RPMI8226 (cell line): ENCODE measurements at regions not wholly inside any gene's neighbourhood (a gene's known extent, or its start where the extent isn't known, plus 50 kb on each side); places are given as distances from the start of the nearest gene placed in this dataset.
"Not testable (repeated sequence)": the region's sequence is repeated elsewhere in the genome, so short reads cannot be mapped to it uniquely, and the experiment has no call there.

Source experiments
- DNase-seq: peaks from one replicate; pipeline ENCODE4 v3.0.0-alpha.2; 2015

DNA sequence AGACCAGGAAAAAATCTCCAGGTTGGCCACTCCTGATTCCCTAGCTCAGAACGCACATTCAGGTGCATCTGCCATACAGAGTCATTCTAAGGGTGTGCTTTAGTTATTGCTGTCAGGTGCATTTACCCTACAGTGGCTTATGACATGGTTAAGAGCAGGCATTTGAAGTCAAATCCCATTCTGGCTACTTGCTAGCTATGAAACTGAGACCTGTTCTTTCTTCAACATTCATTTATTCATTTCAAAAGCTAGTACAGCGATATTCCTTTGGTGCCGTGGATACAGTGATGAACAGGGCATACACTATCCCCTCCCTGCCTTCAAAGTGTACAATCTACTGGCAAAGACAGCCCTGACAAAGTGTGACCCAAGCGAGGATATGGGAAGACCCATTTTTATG, 508.3 kb downstream of the NPIPA7 start:
- DNase-seq: no peak

DNA sequence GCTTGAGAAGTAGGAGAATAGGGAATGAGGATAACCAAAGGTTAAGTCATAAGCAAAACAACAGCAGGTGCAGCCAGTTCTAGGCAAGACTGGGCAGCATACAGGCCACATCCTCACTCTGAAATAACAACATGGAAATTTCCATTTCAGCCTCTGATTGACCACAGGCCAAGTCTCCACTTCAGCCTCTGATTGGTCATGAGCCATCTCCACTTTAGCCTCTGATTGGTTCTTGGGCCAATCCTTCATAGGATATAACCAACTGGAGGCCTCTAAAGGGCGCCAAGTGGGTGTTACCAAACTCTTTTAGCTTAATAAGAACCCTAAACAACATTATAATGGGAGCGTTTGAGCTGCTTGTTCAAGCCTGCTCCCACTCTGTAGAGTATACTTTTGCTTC, 512.0 kb downstream of the NPIPA7 start:
- DNase-seq: no peak

DNA sequence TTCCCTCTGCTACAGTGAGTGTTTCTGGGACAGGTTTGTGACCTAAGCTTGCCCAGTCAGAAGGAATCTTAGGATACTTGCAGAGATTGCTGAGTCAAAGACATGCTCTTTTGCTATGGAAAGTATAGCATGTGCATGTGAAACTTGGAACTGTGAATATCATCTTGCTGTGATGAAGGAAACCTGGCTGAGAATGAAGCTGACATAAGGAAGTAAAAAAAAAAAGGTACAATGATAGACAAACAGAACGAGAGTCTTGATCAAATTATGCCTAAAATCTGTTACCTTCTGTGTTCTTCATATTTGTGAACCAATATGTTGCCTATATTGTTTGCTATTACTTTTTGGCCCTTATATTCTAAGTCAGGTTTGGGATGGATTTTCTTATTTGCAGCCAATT, 525.7 kb downstream of the NPIPA7 start:
- no peak for DNase-seq

DNA sequence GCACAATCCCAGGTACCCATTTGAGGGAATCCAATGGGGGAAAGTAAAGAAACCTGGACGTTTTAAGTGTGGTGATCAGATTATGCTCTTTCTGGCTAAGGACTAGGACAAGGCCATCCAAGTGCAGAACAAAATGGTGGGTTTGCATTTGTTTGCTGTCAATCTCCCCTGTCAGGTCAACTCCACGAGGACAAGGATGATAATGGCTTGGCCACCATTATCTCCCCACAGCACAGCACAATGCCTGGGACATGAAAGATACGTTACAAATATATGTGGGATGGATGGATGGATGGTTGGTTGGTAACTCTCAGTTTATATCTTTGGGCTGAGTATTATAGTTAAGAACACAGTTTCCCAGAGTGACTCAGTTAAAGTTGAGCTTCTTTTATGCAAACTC, 526.9 kb downstream of the NPIPA7 start:
- no peak for DNase-seq

DNA sequence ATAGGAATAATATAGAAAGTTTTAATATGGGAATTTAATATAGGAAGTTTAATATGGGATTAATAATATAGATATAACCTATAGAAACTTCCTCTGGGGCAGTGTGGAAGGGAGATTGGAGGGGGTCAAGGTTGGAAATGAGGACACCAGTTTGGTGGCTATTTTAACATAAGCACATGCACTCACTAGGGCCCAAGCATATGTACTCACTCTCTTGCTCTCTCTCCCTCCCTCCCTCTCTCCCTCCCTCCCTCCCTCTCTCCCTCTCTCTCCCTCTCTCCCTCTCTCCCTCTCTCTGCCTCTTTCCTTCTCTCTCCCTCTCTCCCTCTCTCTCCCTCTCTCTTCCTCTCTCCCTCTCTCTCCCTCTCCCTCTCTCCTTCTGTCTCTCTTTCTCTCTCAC, 528.1 kb downstream of the NPIPA7 start:
- DNase-seq: no peak

DNA sequence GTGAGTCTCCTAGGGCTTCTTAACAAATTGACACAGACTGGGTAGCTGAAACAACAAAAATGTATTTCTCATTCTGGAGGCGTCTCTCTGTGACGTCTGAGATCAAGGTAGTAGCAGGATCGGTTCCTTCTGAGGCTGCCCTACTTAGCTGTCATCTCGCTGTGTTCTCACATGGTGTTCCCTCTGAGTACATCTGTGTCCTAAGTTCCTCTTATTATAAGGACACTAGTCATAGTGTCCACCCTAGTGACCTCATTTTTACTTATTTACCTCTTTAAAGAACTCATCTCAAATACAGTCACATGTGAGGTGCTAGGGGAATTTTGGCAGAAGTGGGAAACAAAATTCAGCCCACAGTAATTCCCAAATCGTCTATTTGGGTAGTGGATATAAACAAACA, 529.1 kb downstream of the NPIPA7 start:
- DNase-seq: no peak

DNA sequence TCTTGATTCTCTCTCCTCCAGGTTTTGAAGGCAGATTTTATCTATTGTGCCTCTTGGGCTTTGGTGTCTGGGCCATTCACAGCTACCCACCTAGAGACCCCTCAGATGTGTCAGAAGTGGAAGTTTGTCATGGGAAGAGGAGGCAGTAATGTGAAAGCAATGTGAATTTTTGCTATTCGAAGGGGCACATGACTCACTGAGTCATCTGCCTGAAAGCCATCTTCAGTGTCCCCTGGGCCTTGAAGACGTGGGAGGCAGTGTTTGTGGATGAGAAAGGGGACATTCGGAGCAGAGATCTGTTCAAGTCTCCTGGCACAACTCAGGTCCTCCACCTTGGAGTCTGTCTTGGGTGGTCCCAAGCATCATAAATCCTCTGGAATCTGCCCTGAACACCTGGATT, 530.2 kb downstream of the NPIPA7 start:
- DNase-seq: no peak

DNA sequence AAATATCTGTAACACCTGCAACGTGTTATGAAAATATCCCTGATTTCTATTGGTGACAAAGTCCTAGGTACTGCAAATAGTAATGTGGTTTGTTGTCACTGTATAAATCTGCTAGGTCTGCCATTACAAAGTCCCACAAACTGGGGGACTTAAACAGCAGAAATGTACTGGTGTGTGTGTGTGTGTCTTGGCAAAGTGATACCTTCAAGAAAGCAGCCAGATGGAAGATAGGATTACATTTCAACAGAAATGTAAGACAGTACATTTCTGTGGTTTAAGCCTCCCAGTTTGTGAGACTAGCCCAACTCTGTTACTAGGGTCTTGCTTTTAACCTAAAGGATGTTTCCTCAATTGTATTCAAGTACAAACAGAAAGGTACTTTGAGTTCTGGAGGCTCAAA, 531.7 kb downstream of the NPIPA7 start:
- DNase-seq: no peak

DNA sequence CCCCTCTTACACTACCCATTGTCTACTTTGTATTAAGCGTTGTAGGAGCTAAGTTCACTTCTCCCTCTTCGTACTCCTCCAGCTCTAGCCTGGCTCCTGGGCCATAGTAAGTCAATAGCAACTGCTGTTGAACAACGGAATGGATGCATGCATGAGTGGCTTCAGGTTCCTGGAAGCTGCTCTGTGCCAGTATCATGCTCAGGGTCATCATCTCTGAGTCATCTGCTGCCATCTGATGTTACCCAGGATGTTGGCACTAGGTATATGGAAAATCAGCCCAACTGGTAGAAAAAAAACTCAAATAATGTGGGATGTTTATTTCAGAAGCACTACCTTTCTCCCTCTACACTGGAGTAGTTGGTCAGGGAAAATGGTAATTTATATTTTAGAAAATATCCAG, 536.8 kb downstream of the NPIPA7 start:
- no peak for DNase-seq

DNA sequence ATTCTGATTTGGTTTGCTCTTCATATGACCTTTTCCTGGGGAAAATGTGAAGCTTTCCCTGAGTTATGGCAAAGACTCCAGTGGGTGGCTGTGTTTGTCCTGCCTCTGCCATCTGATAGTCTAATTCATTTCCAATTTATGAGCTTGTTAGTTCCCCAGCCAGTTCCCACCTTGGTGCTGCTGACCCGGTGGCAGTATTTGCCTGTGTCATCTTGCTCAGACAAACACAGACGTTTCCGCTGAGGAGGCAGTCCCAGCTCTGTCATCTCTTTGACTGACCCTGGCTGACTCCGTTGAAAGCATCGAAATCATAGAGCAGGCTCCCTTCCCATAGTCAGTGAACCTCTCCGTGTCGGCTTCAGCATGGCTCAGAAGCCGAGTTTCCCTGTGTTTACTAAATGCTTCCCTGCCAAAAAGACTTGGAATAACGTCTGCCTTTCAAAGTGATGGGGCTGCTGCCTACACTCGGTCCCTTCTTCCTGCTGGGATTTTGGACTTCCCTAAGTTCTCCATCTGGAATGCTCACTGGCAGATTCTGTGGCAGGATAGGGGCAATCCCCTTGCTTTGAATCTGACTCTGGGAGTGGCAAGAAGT, 538.3 kb downstream of the NPIPA7 start:
- no peak for DNase-seq

DNA sequence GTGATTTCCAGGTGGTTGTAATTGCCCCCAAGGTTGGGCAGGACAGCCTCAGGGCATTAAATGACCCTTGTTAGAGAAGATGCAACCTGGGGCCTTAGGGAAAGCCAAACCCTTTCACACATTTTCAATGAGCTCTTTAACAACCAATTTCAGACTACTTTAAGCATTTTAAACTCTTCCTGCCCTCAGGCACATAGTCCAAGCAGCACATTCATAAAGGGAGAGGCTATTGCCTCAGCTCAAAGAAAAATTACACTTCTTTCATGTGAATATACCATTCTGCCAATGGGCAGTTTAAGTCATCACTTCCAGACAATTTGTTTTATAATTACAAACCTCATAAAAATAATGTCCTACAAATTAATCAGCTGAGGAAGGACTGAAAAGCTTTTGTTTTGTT, 544.5 kb downstream of the NPIPA7 start:
- DNase-seq: no peak

DNA sequence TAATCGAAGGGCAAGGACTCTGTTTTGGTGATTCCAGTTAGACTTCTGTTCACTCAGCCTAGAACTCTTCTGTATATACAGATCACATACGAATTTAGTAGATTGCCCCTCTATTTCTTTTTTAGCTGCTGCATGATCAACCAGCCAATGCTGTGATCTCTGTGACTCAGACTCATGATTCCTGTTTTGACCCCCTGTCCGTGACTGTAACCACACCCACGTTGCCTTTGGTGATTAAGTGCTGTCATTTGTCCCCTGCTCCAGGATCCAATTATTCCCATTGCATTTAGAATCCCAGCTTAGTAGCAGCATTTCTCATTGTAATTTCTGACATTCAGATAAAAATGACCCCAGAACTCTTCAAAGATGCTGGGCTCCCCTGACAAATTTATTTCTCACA, 545.7 kb downstream of the NPIPA7 start:
- DNase-seq: no peak

DNA sequence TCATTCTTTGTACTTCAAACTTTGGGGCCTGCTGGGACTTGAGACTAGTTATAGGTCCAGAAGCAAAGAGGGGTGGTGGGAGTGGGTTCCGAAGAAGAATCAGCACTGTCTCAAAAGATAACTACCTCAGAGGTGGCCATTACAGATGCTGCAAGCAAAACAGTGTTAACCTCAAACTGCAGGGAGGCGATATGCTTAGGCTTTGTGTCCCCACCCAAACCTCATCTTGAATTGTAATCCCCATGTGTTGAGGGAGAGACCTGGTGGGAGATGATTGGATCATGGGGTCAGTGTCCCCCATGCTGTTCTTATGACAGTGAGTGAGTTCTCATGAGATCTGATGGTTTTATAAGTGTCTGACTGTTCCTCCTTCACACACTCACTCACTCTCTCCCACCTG, 545.3 kb downstream of the XYLT1 start:
- no peak for DNase-seq

DNA sequence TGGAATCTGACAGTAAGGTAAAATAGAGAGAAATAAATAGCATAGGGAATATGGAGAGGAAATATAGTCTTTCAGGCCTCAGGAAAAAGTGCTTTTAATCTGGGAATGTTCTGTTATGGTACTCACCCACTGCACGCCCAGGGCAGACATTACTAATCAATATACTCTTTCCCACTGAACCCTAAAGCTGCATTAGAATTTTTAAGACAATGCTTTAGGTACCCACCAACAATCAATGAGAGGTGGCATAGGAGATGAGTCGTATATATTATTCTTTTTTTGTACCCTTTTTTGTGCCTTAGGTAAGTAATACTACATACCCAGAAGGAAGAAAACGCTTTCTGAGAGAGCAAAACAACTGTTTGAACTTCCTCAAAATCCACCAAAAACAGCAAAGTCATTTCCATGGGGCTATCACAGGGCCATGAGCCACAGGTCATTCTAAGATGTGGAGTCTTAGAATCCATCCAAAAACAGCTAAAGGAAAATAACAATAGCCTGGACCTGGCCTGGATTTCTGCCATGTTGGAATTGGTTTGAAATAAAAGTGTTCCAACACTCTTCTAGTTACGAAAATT, 542.1 kb downstream of the XYLT1 start:
- DNase-seq: no peak

DNA sequence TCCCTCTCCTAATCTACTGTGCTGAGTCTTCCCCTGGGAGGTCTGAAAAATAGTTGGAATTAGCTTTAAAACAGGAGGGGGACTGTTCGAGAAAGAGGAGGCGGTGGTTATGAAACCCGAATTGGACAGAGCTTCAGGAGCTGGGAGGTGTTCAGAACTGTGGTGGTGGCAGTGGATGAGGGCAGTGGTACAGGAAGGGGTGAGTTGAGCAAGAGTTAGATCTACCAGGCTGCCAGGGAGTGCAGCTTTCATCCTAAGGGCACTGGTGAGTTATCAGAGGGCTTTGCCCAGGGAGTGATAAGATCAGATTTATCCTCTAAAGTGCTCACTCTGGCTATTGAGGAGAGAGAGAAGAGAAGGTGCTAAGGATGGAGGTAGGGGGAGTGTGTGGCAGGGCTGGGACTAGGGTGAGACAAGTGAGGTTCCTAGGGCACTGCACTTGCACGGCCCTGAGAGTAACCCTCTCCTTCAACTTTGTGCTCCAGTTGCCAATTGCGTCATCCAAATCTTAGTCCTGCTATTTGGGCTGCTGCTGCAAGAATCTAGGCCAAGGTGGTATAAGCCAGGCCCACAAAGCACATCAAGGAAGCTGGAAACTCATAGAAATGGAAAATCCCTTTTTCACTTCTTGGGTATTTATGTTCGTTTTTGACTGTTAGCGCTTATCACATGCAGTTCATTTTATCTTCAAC, 540.3 kb downstream of the XYLT1 start:
- no peak for DNase-seq

DNA sequence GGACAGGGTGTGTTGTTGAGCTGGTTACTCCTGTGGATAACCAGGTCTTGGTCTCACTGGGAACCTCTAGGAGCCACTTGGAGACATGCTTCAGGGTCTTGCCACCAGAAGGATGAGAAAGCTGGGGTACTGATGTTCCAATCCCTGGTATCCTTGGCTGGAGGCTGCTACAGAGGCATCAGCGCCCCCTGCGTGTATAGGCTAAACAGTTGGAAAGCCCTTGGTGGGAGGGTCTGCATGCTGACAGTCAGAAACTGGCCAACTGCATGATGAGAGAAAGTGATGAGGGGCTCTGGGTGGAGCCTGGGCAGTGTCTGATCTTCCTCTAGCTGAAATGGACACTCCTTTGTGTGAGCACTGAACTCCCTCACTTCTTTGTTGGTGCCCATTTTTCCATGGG, 536.9 kb downstream of the XYLT1 start:
- DNase-seq: no peak

DNA sequence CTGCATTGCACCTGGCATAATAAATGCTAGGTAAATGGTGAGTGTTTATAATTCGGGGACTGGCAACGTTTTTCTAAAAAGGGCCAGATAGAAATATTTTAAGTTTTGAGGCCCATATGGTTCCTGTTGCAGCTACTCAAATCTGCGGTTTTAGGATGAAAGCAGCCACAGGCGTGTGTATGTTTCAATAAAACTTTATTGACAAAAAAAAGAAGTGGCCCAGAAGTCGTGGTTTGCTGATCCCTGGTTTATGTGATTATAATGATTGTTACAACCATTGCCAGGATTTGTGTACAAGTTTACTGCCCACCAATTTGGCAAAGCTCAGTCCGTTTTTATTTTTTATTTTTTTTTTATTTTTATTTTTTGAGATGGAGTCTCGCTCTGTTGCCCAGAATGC, 536.1 kb downstream of the XYLT1 start:
- no peak for DNase-seq

DNA sequence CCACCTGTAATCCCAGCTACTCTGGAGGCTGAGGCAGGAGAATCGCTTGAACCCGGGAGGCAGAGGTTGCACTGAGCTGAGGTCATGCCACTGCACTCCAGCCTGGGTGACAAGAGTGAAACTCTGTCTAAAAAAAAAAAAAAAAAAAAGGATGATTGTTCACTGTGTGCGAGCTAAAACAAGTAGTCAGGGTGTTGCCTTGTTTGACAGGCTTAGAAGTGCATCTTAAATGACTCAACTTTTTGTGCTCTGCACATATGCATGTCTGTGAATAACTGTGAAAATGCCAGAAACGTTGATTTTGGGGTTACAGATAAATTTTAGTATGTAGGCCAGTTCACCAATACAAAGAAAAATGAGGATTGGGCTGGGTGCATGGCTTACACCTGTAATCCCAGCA, 534.9 kb downstream of the XYLT1 start:
- DNase-seq: not testable (repeated sequence)

DNA sequence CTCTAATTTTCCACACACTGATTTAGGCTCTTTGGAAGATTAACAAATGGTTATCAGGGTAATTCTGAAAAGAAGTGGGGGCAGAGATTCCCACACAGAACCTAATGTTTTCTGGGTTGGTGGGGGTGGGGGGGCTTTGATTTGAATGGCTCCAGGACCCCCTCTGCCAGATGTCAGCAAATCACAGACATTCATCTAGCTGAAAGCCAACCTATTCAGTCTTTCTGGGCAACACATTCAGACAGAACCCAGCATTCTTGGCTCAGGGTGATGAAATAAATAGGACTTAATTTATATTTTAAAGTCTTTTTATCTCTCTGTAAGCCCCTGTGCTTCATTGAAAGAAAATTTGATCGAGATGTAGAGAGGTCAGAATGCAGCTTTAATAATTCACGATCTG, 533.2 kb downstream of the XYLT1 start:
- no peak for DNase-seq

DNA sequence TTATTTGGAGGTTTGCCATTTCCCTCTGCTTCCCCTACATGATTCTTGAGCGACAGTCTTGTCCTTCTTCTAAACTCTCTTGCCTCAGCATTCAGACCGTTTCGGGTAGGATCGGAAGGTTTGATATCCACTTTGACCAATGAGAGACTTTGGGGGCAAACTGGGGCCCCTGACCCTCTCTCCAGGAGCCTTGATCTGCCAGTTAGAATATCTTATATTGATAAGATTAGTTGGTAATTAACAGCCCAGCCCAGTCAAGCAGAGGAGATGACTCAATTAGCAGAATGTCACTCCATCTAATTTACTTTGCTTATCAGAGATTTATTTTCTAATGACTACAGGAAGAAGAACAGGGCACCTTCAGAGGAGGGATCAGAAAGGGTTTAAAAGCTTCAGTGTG, 532.8 kb downstream of the XYLT1 start:
- DNase-seq: no peak

DNA sequence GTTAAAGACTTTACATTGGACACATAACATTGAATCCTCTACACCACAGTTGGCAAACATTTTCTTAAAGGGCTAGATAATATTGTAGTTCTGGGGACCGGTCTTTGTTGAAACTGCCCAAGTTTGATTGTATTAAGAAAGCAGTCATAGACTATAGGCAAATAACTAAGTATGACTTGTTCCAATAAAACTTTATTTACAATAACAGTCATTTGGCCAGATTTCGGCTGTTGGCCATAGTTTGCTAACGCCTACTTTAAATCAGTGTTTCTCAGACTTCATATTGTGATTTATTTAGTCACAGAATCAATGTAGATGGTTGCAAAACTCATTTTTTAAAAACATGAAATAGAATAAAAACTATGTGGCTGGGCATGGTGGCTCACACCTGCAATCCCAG, 531.8 kb downstream of the XYLT1 start:
- no peak for DNase-seq

DNA sequence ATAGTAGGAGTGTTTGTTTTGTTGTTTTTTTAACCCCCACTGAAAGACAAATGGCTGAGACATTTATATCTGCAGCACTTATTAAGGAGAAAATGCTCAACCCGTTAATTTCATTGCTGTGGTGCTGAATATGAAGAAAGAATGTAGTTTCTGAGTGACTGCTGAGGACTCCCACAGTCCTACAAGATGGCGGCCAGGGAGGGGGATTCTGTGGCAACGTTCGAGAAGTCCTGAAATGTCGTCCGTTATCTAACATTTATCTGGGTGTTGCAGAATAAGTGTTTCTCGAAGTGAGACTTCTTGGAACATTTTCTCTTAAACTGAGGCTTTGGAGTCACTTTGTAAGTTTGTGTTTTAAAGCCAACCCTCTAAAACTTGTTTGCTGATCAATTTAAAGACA, 530.4 kb downstream of the XYLT1 start:
- DNase-seq: no peak

DNA sequence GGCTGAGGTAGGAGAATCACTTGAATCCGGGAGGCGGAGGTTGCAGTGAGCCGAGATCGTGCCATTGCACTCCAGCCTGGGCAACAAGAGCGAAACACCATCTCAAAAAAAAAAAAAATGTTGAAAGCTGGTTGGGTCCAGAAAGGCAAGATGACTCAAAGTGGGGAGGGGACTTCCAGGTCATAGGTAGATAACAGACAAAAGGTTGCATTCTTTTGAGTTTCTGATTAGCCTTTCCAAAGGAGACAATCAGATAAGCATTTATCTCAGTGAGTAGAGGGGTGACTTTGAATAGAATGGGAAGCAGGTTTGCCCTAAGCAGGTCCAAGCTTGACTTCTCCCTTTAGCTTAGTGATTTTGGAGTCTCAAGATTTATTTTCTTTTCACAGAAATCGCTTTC, 527.9 kb downstream of the XYLT1 start:
- not testable (repeated sequence) for DNase-seq

DNA sequence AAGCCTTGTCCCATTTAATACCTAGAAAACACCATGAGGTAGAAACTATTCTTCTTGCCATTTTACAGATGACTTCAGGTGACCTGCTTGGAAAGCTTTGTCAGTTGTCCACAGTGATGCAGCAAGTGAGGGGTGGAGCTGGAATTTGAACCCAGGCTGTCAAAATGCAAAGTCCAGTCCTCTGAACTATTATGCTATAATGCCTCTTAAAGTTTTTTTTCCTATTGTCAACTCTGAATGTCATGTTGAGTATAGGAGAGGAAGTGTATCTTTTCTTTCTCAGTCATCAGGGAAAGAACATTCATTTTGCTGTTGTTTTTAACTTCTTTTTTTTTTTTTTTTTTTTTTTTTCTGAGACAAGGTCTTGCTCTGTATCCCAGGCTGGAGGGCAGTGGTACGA, 525.6 kb downstream of the XYLT1 start:
- no peak for DNase-seq

DNA sequence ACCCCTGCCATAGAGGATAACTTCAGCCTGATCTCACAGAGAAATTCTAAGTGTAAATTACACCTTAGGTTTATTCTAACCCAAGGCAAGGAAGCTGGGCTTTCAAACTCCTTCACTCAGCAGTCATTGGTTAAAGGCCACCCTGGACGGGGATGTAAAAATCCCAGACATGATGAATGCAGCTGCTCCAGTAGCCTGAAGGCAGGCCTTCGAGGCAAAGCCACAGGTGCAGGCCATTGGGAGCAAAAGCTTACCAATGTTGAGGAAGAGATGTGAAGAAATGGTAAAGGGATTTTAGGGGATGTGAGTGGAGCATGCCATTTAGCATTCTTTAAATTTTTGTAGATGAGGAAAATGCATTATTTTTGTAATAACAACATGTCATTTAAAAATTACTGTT, 514.4 kb downstream of the XYLT1 start:
- DNase-seq: no peak
